ENCODE measurements at regions not wholly inside any gene's neighbourhood (a gene's known extent, or its start where the extent isn't known, plus 50 kb on each side); places are given as distances from the start of the nearest gene placed in this dataset.
"Not testable (repeated sequence)": the region's sequence is repeated elsewhere in the genome, so short reads cannot be mapped to it uniquely, and the experiment has no call there.

GRCh38 chr1:79732950-79733349 is 726.4 kb upstream of the ADGRL4 start:
- DNase-seq (no peak), ATAC-seq (ENCODE audit: low read depth in 2 of 2) (no peak)
- Mint-ChIP-seq H3K4me3 (no peak overlapping the region), H3K27me3 (no peaks in the 10 kb centered on the region), H3K27ac (no peak overlapping the region), H3K4me1 (no peaks in the 10 kb centered on the region), H3K9me3 (peaks cover 4 to 25% (median 8%) of the 10 kb centered on the region in 7 donors), H3K36me3 (no peaks in the 10 kb centered on the region)

DNA sequence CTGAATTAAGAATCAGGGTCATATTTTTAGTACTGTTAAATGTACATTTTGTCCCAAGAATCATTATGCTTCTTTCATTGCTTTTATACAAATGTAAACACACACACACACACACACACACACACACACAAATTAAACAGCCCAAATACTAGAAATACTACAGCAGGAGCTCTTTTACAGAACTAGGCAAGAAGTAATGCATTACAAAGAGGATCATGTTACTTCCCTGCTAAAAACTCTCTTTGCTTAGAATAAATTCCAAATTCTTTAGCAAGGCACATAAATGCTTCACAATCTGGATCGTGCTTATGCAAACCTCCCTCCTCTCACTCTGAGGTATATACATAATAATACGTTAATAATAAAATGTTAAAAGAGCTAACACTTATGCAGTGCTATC is 720.4 kb upstream of the ADGRL4 start:
- H3K9me3 Mint-ChIP-seq, result peaks cover 0 to 10% (median 2%) of the 10 kb centered on the region in 7 donors
- no peak overlapping the region for H3K4me3 Mint-ChIP-seq
- no peak overlapping the region for H3K27ac Mint-ChIP-seq
- DNase-seq (no peak), ATAC-seq (ENCODE audit: low read depth in 2 of 2) (no peak)
- no peaks in the 10 kb centered on the region for H3K27me3 Mint-ChIP-seq
- H3K4me1 Mint-ChIP-seq, result no peaks in the 10 kb centered on the region
- no peaks in the 10 kb centered on the region for H3K36me3 Mint-ChIP-seq

DNA sequence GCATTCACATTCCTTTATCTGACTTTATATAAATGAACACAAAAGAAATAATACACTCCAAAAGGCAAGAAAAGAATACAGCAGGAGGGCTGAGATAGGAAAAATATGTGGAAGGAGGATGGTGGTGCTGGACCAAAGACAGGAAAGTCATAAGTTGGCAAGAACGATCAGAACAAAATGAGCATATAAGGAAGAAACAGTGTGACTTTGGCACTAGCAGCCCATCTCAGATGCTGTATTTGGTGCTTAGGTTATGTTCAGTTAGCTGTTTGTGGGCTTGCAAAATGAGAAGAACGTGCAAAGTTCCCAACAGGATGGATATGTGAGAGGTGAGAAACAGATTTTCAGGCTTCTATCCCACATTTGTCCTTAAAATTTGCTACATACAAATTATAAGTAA is 719.8 kb upstream of the ADGRL4 start:
- no peak for DNase-seq
- no peak for ATAC-seq (ENCODE audit: low read depth in 2 of 2)
- Mint-ChIP-seq H3K4me3 (no peak overlapping the region), H3K36me3 (no peaks in the 10 kb centered on the region), H3K9me3 (peaks cover 0 to 10% (median 2%) of the 10 kb centered on the region in 7 donors), H3K27ac (peak overlapping the region in 1 of 6 donors; percentile 51), H3K27me3 (no peaks in the 10 kb centered on the region), H3K4me1 (no peaks in the 10 kb centered on the region)

DNA sequence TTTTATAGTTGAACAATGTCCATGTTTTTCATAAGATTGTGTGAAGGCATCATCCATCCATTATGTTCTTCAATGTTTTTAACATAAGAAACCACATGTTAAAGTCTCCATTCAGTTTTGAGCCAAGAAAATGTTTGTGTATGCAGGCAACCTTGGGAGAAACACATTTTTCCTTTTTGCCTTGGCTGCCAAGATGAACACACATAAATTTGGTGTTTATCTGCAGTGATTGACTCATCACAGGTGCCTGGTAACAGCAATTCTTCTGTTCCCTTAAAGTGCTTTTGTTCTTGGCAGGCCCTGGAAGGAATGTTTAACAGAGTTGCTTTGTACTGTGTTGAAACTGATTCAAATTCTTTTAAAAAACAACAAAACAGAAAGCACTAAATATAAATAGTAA is 709.9 kb upstream of the ADGRL4 start:
- ATAC-seq (ENCODE audit: low read depth in 2 of 2) (no peak), DNase-seq (no peak)
- Mint-ChIP-seq H3K36me3 (peaks cover 0 to 10% of the 10 kb centered on the region in 2 donors), H3K4me1 (peaks cover 0 to 2% (median 0%) of the 10 kb centered on the region in 3 donors), H3K9me3 (peaks cover 5 to 22% (median 14%) of the 10 kb centered on the region in 7 donors), H3K27me3 (no peaks in the 10 kb centered on the region), H3K27ac (no peak overlapping the region), H3K4me3 (no peak overlapping the region)

- Mint-ChIP-seq H3K27ac (no peak overlapping the region), H3K9me3 (peaks cover under 1 to 15% (median 8%) of the 10 kb centered on the region in 7 donors), H3K36me3 (peaks cover 0 to 3% of the 10 kb centered on the region in 2 donors), H3K4me1 (peaks cover 0 to 10% (median 4%) of the 10 kb centered on the region in 3 donors), H3K27me3 (no peaks in the 10 kb centered on the region), H3K4me3 (no peak overlapping the region)
- ATAC-seq (ENCODE audit: low read depth in 2 of 2) (no peak), DNase-seq (no peak)
These were observed 708.1 kb upstream of the ADGRL4 start for GRCh38 chr1:79714664-79715063.

DNA sequence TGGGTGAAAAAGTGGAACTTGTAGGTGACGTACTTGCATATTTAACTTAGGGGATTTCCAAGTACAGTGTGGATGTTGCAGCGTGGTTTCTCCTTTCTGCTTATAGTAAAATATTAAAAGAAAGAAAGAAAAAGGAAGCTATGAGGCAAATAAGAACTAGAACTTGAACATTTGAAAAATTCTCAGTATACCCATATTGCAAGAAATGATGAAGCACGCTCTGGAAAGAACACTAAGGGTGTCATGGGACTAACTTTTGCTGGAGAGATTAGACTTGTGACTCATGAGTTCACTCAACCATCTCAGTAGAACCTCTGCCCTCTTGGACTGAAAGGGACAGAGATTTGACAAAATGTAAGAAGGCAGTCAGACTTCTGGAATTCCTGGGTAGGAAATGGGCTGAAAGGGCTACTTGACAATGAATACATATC is 704.5 kb upstream of the ADGRL4 start:
- DNase-seq, result peak; percentile 22
- H3K4me1 Mint-ChIP-seq, result peaks cover 0 to 10% (median 4%) of the 10 kb centered on the region in 3 donors
- H3K36me3 Mint-ChIP-seq, result no peaks in the 10 kb centered on the region
- H3K4me3 Mint-ChIP-seq, result peak overlapping the region in 2 of 8 donors; percentile 14 to 20
- H3K9me3 Mint-ChIP-seq, result peaks cover 0 to 2% (median 0%) of the 10 kb centered on the region in 7 donors
- H3K27ac Mint-ChIP-seq, result peak overlapping the region in 5 of 6 donors; percentile 43 to 95 (median 67)
- ATAC-seq (ENCODE audit: low read depth in 2 of 2), result peak; percentile 77 to 86
- H3K27me3 Mint-ChIP-seq, result no peaks in the 10 kb centered on the region

GRCh38 chr1:79708646-79709265 is 702.2 kb upstream of the ADGRL4 start:
- Mint-ChIP-seq H3K27ac (peak overlapping the region in 2 of 6 donors; percentile 60 to 64), H3K4me3 (no peak overlapping the region), H3K9me3 (peaks cover 0 to 5% (median 2%) of the 10 kb centered on the region in 7 donors), H3K27me3 (no peaks in the 10 kb centered on the region), H3K4me1 (peaks cover 0 to 13% (median 4%) of the 10 kb centered on the region in 3 donors), H3K36me3 (no peaks in the 10 kb centered on the region)
- ATAC-seq (ENCODE audit: low read depth in 2 of 2) (peak; percentile 15 to 35), DNase-seq (no peak)

- no peaks in the 10 kb centered on the region for H3K36me3 Mint-ChIP-seq
- peaks cover 0 to 4% (median 0%) of the 10 kb centered on the region in 3 donors for H3K4me1 Mint-ChIP-seq
- no peak overlapping the region for H3K4me3 Mint-ChIP-seq
- no peak overlapping the region for H3K27ac Mint-ChIP-seq
- ATAC-seq (ENCODE audit: low read depth in 2 of 2) (no peak), DNase-seq (no peak)
- H3K27me3 Mint-ChIP-seq, result no peaks in the 10 kb centered on the region
- H3K9me3 Mint-ChIP-seq, result peaks cover 0 to 14% (median 8%) of the 10 kb centered on the region in 7 donors
These were observed 698.7 kb upstream of the ADGRL4 start for GRCh38 chr1:79705218-79705617.

DNA sequence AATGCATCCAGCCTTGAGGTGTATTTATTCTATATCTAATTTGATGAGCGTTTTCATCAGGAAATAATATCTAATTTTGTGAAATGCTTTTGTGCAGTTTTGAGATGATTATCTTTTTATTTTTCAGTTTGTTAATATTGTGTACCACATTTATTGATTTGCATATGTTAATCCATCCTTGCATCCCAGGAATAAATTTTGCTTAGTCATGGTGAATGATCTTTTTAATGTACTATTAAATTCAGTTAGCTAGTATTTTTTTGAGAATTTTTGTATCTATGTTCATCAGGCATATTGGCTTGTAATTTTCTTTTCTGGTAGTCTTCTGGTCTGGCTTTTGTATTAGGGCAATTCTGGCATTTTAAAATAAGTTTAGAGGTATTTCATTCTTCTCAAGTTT is 697.5 kb upstream of the ADGRL4 start:
- Mint-ChIP-seq H3K4me1 (peaks cover 0 to 3% (median 0%) of the 10 kb centered on the region in 3 donors), H3K4me3 (no peak overlapping the region), H3K9me3 (peaks cover 4 to 18% (median 11%) of the 10 kb centered on the region in 7 donors), H3K27me3 (no peaks in the 10 kb centered on the region), H3K27ac (no peak overlapping the region), H3K36me3 (peaks cover 0 to 2% of the 10 kb centered on the region in 2 donors)
- ATAC-seq (ENCODE audit: low read depth in 2 of 2) (no peak), DNase-seq (no peak)

DNA sequence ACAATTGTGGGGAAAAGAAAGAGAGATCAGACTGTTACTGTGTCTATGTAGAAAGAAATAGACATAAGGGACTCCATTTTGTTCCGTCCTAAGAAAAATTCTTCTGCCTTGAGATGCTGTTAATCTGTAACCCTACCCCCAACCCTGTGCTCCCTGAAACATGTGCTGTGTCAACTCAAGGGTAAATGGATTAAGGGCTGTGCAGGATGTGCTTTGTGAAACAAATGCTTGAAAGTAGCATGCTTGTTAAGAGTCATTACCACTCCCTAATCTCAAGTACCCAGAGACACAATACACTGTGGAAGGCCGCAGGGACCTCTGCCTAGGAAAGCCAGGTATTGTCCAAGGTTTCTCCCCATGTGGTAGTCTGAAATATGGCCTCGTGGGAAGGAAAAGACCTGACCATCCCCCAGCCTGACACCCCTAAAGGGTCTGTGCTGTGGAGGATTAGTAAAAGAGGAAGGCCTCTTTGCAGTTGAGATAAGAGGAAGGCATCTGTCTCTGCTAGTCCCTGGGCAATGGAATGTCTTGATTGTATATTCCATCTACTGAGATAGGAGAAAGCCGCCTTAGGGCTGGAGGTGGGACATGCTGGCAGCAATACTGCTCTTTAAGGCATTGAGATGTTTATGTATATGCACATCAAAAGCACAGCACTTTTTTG is 695.9 kb upstream of the ADGRL4 start:
- peaks cover 6 to 27% (median 14%) of the 10 kb centered on the region in 7 donors for H3K9me3 Mint-ChIP-seq
- DNase-seq; H3K4me1 Mint-ChIP-seq; H3K36me3 Mint-ChIP-seq; H3K27me3 Mint-ChIP-seq; H3K4me3 Mint-ChIP-seq; ATAC-seq (ENCODE audit: low read depth in 2 of 2); H3K27ac Mint-ChIP-seq: not testable (repeated sequence)

DNA sequence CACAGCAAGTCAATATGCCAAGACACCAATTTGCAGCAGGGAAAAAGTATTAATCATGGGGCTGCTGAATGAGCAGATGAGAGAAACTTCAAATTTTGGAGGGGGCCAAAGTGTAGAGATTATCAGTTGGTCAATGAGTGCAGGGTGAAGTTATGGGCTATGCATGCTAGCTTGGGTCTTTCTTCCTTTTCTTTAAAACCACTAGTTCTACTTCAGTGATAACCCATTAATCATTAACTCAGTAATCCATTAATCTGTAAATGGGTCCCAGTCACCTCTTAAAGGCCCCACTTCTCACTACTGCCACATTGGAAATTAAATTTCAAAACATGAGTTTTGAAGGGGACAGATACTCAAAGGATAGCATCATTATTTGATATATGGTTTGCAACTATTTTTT is 688.6 kb upstream of the ADGRL4 start:
- no peak for DNase-seq
- peaks cover 0 to 7% of the 10 kb centered on the region in 2 donors for H3K36me3 Mint-ChIP-seq
- no peak overlapping the region for H3K4me3 Mint-ChIP-seq
- peaks cover 3 to 19% (median 14%) of the 10 kb centered on the region in 7 donors for H3K9me3 Mint-ChIP-seq
- H3K4me1 Mint-ChIP-seq, result no peaks in the 10 kb centered on the region
- H3K27ac Mint-ChIP-seq, result no peak overlapping the region
- H3K27me3 Mint-ChIP-seq, result no peaks in the 10 kb centered on the region
- no peak for ATAC-seq (ENCODE audit: low read depth in 2 of 2)

- no peak overlapping the region for H3K4me3 Mint-ChIP-seq
- peaks cover 0 to 6% of the 10 kb centered on the region in 2 donors for H3K36me3 Mint-ChIP-seq
- DNase-seq (no peak), ATAC-seq (ENCODE audit: low read depth in 2 of 2) (no peak)
- no peaks in the 10 kb centered on the region for H3K27me3 Mint-ChIP-seq
- no peak overlapping the region for H3K27ac Mint-ChIP-seq
- no peaks in the 10 kb centered on the region for H3K4me1 Mint-ChIP-seq
- H3K9me3 Mint-ChIP-seq, result peaks cover 0 to 19% (median 11%) of the 10 kb centered on the region in 7 donors
These were observed 687.7 kb upstream of the ADGRL4 start for GRCh38 chr1:79694241-79694640.

DNA sequence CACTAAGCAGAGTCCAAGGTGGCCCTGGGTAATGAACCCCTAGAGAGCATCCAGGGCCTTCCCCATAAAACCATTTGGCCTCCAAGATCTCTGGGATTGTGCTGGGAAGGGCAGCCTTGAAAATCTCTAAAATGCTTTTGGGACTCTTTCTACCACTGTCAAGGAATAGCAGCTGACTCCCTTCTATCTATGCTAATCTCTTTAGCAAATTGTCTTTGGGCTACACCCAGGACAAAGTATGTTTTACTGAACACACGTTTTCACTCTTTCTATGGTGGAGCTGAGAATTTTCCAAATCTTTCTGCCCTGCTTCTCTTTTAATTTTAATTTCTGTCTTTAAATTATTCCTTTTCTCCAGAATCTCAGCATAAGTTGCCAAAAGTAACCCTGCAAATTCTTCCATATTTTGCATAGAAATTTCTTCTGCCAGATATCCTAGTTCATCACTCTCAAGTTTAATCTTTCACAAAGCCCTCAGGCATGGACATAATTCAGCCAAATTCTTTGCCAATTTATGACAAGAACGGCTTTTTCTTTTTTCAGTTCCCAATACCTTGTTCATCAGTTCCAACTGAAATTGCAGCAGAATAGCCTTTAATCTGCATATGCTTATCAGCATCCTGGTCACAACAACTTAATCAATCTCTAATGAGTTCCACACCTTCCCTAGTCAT is 687.0 kb upstream of the ADGRL4 start:
- no peak overlapping the region for H3K27ac Mint-ChIP-seq
- no peak overlapping the region for H3K4me3 Mint-ChIP-seq
- no peak for ATAC-seq (ENCODE audit: low read depth in 2 of 2)
- no peaks in the 10 kb centered on the region for H3K27me3 Mint-ChIP-seq
- H3K36me3 Mint-ChIP-seq, result no peaks in the 10 kb centered on the region
- no peaks in the 10 kb centered on the region for H3K4me1 Mint-ChIP-seq
- peaks cover 0 to 19% (median 7%) of the 10 kb centered on the region in 7 donors for H3K9me3 Mint-ChIP-seq
- DNase-seq, result no peak

DNA sequence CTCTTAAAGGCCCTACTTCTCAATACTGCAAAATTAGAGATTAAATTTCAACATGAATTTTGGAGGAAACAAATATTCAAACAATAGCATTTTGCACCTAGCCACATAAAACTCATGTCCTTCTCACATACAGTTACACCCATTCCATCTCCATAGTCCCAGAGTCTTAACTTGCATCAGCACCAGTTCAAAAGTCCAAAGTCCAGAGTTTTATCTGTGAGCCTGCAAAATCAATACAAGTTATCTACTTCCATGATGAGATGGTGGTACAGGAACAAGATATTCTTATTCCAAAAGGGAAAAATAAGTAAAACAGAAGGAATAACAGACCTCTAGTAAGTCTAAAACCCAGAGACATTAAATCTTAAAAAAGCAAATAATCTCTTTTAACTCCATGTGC is 686.0 kb upstream of the ADGRL4 start:
- Mint-ChIP-seq H3K4me3 (no peak overlapping the region), H3K4me1 (no peaks in the 10 kb centered on the region), H3K27me3 (no peaks in the 10 kb centered on the region), H3K27ac (no peak overlapping the region), H3K36me3 (no peaks in the 10 kb centered on the region), H3K9me3 (peaks cover 0 to 17% (median 4%) of the 10 kb centered on the region in 7 donors)
- no peak for DNase-seq
- ATAC-seq (ENCODE audit: low read depth in 2 of 2), result no peak
